SHP77 (cell line): ENCODE measurements at regions not wholly inside any gene's neighbourhood (a gene's known extent, or its start where the extent isn't known, plus 50 kb on each side); places are given as distances from the start of the nearest gene placed in this dataset.
A peak's percentile ranks its signal among the peaks of the same experiment; 100 is the strongest.

Source experiments
- DNase-seq, 2 experiments: peaks; one replicate each; lab custom pipeline; 2025; lab: John Stamatoyannopoulos, UW

- no peak for DNase-seq
Measured at GRCh38 chr6:91137286-91137685, 550.4 kb upstream of the MAP3K7 start.

GRCh38 chr6:91135406-91136103 lies 548.7 kb upstream of the MAP3K7 start:
- no peak for DNase-seq

DNA sequence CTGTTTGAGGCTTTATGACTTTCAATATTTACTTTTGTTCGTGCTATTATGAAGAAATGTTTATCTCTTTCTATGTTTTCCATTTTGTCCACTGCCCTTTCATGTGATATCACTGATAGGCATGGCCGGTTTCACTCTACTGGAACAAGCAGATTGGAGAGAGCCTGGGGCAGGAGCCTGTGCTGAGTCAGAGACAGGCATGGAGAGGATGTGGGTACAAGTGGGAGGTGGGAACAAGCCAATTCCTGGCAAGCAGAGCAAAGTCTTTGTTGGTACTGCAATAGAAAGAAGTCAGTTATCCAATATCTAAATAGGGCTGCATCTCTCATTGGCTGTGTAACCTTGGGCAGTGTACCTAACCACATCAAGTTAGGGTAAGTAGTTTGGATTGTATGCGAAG lies 545.6 kb upstream of the MAP3K7 start:
- no peak for DNase-seq

- no peak for DNase-seq
Measured at GRCh38 chr6:91130126-91130525, 543.3 kb upstream of the MAP3K7 start.

DNA sequence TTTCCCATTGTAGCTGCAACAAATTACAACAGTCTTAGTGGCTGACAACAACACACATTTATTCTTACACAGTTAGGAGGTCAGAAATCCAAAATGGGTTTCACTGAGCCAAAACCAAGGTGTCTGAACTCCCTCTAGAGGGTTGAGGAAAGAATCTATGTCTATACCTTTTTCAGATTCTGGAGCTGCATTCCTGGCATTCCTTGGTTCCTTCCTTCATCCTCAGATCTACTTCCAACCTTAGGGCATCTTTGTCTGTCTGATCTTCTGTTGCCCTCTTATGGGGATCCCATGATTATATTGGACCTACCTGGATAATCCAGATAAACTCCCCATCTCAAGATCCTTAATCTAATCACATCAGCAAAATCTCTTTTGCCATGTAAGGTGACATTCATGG lies 540.9 kb upstream of the MAP3K7 start:
- no peak for DNase-seq

DNA sequence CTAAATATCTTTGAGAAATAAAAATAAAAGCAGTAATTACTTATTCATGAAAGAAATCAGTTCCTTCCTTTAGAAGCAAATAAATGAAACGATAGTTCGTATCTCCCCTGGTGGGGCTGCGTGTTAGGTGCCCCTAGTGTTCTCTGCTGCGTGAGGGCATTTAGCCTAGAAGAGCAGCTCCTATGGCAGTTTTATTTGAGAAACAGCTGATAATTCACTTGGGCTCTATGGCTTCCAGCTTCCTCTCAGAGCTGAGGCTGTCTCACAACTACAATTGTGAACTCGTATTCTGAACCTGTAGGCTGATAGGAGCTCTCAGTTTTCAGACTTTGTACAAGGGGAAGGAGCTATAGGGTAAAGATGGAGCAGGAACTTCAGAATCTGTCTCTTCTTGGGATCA lies 540.0 kb upstream of the MAP3K7 start:
- DNase-seq: no peak

DNA sequence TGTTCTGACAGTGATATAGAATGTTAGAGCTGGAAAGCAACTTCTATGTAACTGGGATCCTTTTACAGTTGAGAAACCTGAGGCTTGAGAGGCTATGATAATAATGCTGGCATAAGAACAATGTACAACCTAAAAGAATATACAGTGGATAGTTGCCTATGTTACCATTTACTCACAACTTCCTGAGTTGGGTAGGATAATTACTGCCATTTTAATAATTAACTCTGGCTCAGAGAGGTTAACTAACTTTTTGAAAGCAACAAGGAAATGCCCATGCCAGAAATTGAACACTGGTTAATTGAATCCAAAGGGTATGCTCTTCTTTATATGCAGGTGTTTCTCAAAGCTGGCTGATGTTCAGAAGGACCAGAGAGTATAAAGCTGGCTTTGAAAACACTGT lies 530.7 kb upstream of the MAP3K7 start:
- no peak for DNase-seq

- no peak for DNase-seq
Measured at GRCh38 chr6:91114123-91114708, 527.3 kb upstream of the MAP3K7 start.

DNA sequence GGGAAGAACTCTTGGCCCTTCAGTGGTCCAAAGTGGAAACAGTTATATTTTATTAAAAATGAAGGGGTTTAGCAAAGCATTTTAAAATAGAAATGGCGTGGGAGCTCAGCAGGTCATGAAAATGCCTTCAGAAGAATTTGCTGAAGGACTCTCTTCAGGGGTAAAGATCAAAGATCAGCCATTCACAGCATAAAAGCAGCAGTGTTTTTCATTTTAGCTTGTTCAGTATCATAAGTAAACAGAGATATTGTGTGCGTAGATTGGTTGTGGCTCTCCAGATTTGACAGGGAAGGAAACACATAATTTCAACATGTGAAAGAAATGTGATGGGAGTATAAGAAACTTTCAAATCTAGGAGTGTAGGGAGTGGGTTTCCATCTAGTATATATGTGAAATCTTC lies 519.2 kb upstream of the MAP3K7 start:
- DNase-seq: no peak

- no peak for DNase-seq
Measured at GRCh38 chr6:91105532-91105931, 518.7 kb upstream of the MAP3K7 start.

- no peak for DNase-seq
Measured at GRCh38 chr6:91099479-91099878, 512.6 kb upstream of the MAP3K7 start.

DNA sequence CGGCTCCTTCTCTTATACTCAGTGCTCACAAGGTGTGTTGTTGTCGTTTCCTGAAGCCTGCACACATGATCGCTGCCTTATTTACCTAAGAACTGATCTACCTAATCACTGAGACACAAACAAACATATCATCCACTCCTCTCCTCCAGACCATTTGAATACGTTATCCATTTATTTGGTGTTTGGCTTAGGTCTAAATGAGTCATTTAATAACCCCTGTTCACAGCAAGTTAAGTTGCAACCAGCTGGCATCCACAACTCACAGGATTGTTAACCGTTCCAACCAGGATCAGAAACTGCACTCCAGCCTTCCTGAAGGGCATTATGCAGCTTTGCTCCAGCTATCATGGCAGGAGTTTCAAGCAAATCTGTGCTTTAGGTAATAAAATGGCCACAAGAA lies 511.1 kb upstream of the MAP3K7 start:
- DNase-seq: peak; percentile 42 to 58

DNA sequence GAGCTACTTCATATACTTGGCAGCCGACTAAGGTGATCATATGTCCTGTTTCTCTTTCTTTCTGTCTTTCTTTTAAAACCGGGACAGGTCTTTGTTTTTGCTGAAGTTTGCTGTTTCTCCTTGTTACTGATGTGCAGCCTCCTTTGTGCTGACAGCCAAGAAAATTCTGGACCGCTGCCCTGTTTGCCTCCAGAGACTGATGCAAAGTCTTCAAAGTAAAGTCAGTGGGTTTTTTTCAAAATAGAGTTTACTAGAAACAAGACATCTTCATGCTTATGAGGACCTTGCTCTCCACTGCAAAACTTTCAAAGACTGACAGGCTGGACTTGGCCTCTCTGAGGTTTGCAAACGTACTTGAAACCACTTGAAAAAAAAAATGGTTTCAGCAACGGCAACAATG lies 510.5 kb upstream of the MAP3K7 start:
- DNase-seq: no peak

DNA sequence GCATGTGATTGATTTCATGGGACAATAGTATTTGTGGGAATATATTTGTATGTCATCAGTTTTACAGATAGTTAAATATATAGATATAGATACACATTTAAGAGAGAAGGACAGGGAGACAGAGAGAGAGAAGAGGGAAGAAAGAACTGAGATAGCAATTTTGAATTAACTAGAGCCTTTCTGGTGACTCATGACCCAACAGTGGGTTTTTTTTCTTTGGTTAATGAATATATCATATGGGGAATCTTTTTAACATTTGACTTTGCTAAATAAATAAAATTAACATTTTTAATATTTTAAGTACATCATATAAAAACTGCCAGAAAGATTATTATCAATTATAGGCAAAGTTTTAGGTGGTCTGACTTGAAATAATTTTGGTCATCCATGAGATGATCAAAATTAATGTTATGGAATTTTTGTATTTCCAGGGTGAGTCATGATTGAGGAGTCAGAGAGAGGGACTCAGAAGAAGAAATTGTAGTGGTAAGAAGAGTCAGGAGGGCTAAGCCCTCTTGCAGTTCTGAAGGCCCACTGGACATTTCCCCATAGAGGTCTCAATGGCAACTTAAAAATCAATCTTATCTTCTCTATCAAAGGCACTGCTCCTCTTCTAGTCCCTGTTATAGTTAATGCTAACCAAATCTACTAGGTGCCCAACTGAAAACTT lies 508.1 kb upstream of the MAP3K7 start:
- no peak for DNase-seq

- DNase-seq: no peak
Measured at GRCh38 chr6:91094341-91094740, 507.5 kb upstream of the MAP3K7 start.

DNA sequence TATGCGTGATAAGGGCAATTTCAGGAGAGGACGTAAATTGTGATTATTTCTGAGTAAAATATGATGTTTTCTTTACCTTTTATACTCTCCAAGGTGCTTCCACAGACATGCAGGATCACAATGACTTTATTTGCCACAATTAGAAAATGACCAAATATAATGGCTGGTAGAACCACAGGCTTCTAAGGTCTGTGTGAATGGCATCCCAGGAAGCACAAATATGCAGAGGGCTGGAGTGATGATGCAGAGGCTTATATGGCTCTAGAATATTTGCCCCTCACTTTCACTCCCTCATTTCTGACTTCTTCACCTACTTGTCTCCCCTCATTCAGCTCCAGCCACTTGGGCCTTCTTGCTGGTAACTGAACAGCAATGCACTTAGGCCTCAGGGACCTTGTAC lies 502.1 kb upstream of the MAP3K7 start:
- peak in 1 of 2 experiments; percentile 34 for DNase-seq

DNA sequence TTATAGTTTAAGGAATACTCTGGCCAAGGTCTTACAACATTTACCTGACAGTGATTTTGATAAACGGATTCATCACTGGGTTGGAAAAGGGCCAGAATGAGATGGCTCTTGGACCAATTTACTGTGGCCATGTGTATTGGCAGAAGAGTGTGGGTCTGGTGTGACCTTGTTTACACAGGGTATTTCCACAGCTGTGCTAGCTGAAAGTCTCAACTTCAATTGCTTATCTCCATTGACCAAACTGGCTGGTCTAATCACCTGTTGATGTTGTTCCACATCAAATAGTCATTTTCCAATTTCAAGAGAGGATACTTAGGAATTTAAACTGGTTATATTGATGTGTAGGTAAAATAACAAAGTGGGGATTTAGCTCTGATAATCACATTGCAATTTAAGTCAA lies 501.6 kb upstream of the MAP3K7 start:
- peak; percentile 85 for DNase-seq

DNA sequence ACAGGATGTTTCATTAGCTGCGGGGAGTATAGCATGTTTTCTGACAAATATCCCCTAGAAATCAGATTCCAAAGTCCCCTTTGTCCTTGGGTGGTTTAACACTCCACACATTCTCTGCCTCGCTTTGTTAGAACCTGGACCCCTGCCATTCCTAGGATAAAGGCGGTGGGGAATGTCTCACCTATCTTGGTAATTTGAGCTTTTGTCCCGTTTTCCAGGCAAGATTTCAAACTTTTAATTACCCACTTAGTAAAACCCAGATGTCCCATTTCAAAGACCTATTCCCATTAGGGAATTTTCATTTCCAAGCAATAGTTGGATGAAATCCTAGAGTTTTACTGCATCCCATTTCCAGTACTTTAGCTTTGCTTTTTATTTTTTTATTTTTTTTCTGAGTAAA lies 501.0 kb upstream of the MAP3K7 start:
- no peak for DNase-seq

- DNase-seq: no peak
Measured at GRCh38 chr6:91083211-91083610, 496.3 kb upstream of the MAP3K7 start.

DNA sequence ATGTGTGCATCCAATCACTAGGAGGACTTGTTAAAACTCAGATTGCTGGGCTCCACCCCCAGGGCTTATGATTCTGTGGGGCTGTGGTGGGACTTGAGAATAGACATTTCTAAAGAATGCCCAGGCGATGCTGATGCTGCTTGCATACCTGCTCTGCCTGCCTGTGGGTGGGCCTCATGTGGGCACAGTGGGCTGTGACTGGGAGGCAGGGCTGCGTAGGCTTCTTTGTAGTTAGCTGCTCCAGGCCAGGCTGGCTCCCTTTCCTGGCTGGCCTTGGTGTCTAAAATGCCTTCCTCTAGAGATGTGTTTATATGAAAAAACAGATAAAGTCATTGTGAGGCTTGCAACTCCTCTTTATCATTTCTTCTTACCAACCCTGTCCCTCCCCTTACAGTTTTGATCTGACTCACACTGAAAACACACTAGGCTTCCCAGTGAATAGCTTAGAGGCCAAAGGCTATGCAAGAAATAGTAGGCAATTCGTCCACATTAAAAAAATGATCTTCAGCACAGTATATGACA lies 495.5 kb upstream of the MAP3K7 start:
- no peak for DNase-seq

GRCh38 chr6:91081452-91082067 lies 494.7 kb upstream of the MAP3K7 start:
- DNase-seq: peak; percentile 34 to 55

DNA sequence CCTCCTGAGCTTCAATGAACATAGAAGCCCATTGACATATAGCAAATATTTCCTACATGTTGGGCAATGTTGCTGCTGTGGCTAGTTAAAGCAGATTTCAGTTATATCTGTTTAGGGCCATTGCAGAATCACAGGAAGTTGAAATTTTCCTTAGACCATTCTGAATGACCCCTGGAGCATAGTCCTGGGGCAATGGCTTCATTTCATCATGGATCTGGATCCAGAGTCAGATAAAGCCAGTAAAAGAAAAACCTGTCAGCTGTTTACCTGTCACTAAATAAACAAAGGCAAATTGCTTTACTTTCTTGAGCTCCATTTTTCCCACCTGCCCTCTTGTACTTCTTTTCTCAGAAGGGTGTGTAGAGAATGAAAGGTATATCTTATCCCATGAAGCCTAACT lies 494.0 kb upstream of the MAP3K7 start:
- no peak for DNase-seq

GRCh38 chr6:91079969-91080368 lies 493.1 kb upstream of the MAP3K7 start:
- DNase-seq: no peak
